ENCODE measurements at regions not wholly inside any gene's neighbourhood (a gene's known extent, or its start where the extent isn't known, plus 50 kb on each side); places are given as distances from the start of the nearest gene placed in this dataset.

DNA sequence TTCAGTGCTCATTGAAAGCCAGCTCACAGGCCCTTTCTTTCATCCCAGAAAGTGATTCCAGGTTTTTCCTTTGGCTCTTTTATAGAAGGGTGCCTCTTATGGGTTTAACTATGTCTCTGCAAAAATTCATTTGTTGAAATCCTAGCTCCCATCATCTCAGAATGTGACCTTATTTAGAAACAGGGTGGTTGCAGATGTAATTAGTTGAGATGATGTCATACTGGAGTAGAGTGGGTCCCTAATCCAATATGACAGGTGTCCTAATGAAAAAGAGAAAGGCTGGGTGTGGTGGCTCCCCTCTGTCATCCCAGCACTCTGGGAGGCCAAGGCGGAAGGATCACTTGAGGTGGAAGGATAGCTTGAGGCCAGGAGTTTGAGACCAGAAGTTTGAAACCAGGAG, 64.2 kb upstream of the FAM20A start:
- H3K79me1 ChIP-seq (replicated peaks; ENCODE audit: low read length, poor library complexity, severe bottlenecking), result no peaks in the 10 kb centered on the region
- peak overlapping the region; percentile 39 for H2AFZ ChIP-seq (ENCODE audit: low read depth, low read length)
- no peaks in the 10 kb centered on the region for H3K27me3 ChIP-seq (ENCODE audit: control insufficient read depth in 1 of 2, insufficient read depth in 1 of 2, low read length in 2 of 2)
- no peak for DNase-seq
- H2AK5ac ChIP-seq (ENCODE audit: low read length, severe bottlenecking), result no peak overlapping the region
- H3K14ac ChIP-seq (ENCODE audit: low read length in 2 of 2), result no peak overlapping the region
- H4K91ac ChIP-seq (ENCODE audit: low read length), result no peak overlapping the region
- no peak overlapping the region for H3K27ac ChIP-seq (ENCODE audit: low read length, poor library complexity, severe bottlenecking)
- H3K4me2 ChIP-seq (ENCODE audit: low read length, poor library complexity, severe bottlenecking), result no peak overlapping the region
- WGBS, result 100% methylated on average over 1 of the region's 1 CpG
- H3K9ac ChIP-seq (ENCODE audit: low read length), result no peak overlapping the region
- no peak overlapping the region for H3K23ac ChIP-seq (ENCODE audit: low read length in 2 of 2)
- no peaks in the 10 kb centered on the region for H3K36me3 ChIP-seq (ENCODE audit: control insufficient read depth in 1 of 2, insufficient read depth in 2 of 2, low read depth in 1 of 2, low read length in 2 of 2)
- H3K4me3 ChIP-seq (ENCODE audit: insufficient read depth in 1 of 2, low read depth in 1 of 2, low read length in 2 of 2), result no peak overlapping the region
- H3K18ac ChIP-seq (ENCODE audit: low read depth in 1 of 2, low read length in 2 of 2), result no peak overlapping the region
- H2BK120ac ChIP-seq (ENCODE audit: low read depth, low read length), result no peak overlapping the region
- H3K9me3 ChIP-seq (ENCODE audit: control insufficient read depth, low read length), result peaks cover 9% of the 10 kb centered on the region
- no peak overlapping the region for H2BK15ac ChIP-seq (ENCODE audit: low read depth, poor library complexity, severe bottlenecking)
- no peaks in the 10 kb centered on the region for H3K4me1 ChIP-seq (ENCODE audit: control insufficient read depth, insufficient read depth, low read depth, low read length)
- no peak overlapping the region for H4K8ac ChIP-seq (ENCODE audit: low read length)
- H2BK5ac ChIP-seq (ENCODE audit: low read depth, low read length, poor library complexity, severe bottlenecking), result no peak overlapping the region
- H3K4ac ChIP-seq (ENCODE audit: low read depth in 1 of 2, low read length in 2 of 2), result no peak overlapping the region
- no peak overlapping the region for H2BK12ac ChIP-seq (ENCODE audit: low read length in 2 of 2)

DNA sequence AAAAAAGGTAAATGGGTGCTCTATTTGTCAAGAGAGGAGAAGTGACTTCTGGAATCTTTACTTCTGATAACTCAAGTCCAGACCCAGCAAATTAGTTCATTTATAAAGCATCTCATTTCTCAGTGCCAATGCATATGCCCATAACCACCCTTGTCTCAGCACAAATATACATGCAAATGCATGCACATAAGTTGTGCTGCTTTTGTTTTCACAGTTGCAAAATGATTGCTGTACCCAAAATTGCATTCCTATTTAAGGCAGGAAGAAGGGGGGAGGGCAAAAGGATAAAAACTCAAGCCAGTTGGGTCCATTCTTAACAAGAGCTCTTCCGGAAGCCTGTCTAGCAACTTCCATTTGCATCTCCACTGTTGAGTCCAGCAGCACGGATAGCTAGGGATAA, 61.3 kb upstream of the FAM20A start:
- Histone ChIP-seq H3K27ac (ENCODE audit: low read length, poor library complexity, severe bottlenecking) (no peak overlapping the region), H3K14ac (ENCODE audit: low read length in 2 of 2) (no peak overlapping the region), H3K23ac (ENCODE audit: low read length in 2 of 2) (no peak overlapping the region), H2AFZ (ENCODE audit: low read depth, low read length) (no peak overlapping the region), H3K4ac (ENCODE audit: low read depth in 1 of 2, low read length in 2 of 2) (no peak overlapping the region), H3K4me2 (ENCODE audit: low read length, poor library complexity, severe bottlenecking) (no peak overlapping the region), H2AK5ac (ENCODE audit: low read length, severe bottlenecking) (no peak overlapping the region), H2BK15ac (ENCODE audit: low read depth, poor library complexity, severe bottlenecking) (no peak overlapping the region), H2BK12ac (ENCODE audit: low read length in 2 of 2) (no peak overlapping the region), H3K4me1 (ENCODE audit: control insufficient read depth, insufficient read depth, low read depth, low read length) (no peaks in the 10 kb centered on the region), H3K27me3 (ENCODE audit: control insufficient read depth in 1 of 2, insufficient read depth in 1 of 2, low read length in 2 of 2) (no peaks in the 10 kb centered on the region), H2BK5ac (ENCODE audit: low read depth, low read length, poor library complexity, severe bottlenecking) (no peak overlapping the region), H4K8ac (ENCODE audit: low read length) (no peak overlapping the region), H3K9me3 (ENCODE audit: control insufficient read depth, low read length) (peaks cover 9% of the 10 kb centered on the region), H3K18ac (ENCODE audit: low read depth in 1 of 2, low read length in 2 of 2) (no peak overlapping the region), H3K36me3 (ENCODE audit: control insufficient read depth in 1 of 2, insufficient read depth in 2 of 2, low read depth in 1 of 2, low read length in 2 of 2) (no peaks in the 10 kb centered on the region), H3K4me3 (ENCODE audit: insufficient read depth in 1 of 2, low read depth in 1 of 2, low read length in 2 of 2) (no peak overlapping the region), H3K79me1 (replicated peaks; ENCODE audit: low read length, poor library complexity, severe bottlenecking) (no peaks in the 10 kb centered on the region), H3K9ac (ENCODE audit: low read length) (no peak overlapping the region), H2BK120ac (ENCODE audit: low read depth, low read length) (no peak overlapping the region), H4K91ac (ENCODE audit: low read length) (no peak overlapping the region)
- WGBS, result 89% methylated on average over 2 of the region's 2 CpGs
- DNase-seq, result no peak

DNA sequence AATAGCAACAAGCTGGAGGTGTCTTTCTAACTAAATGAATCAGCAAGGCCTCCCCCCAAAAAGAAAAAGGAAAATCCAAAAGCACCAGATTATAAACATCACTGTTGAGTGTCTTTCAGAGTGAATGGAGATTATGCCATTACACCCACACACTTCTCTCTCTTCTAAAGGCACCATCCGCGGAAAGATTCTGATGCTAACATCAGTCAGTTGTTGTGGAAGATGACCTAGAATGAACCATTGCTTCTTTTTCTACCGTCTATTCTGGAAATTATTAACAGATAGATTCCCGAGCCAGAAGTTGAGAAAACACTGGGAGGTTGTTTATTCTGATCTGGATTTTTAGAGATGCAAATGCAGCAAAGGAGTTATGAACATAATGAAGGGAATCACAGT, 60.9 kb upstream of the FAM20A start:
- Histone ChIP-seq H3K27ac (ENCODE audit: low read length, poor library complexity, severe bottlenecking) (no peak overlapping the region), H2BK5ac (ENCODE audit: low read depth, low read length, poor library complexity, severe bottlenecking) (no peak overlapping the region), H3K9me3 (ENCODE audit: control insufficient read depth, low read length) (peaks cover 9% of the 10 kb centered on the region), H3K4me3 (ENCODE audit: insufficient read depth in 1 of 2, low read depth in 1 of 2, low read length in 2 of 2) (no peak overlapping the region), H2AK5ac (ENCODE audit: low read length, severe bottlenecking) (no peak overlapping the region), H3K23ac (ENCODE audit: low read length in 2 of 2) (no peak overlapping the region), H3K4me1 (ENCODE audit: control insufficient read depth, insufficient read depth, low read depth, low read length) (no peaks in the 10 kb centered on the region), H3K36me3 (ENCODE audit: control insufficient read depth in 1 of 2, insufficient read depth in 2 of 2, low read depth in 1 of 2, low read length in 2 of 2) (no peaks in the 10 kb centered on the region), H3K18ac (ENCODE audit: low read depth in 1 of 2, low read length in 2 of 2) (no peak overlapping the region), H3K27me3 (ENCODE audit: control insufficient read depth in 1 of 2, insufficient read depth in 1 of 2, low read length in 2 of 2) (no peaks in the 10 kb centered on the region), H2AFZ (ENCODE audit: low read depth, low read length) (no peak overlapping the region), H3K4ac (ENCODE audit: low read depth in 1 of 2, low read length in 2 of 2) (no peak overlapping the region), H3K9ac (ENCODE audit: low read length) (no peak overlapping the region), H3K79me1 (replicated peaks; ENCODE audit: low read length, poor library complexity, severe bottlenecking) (no peaks in the 10 kb centered on the region), H3K4me2 (ENCODE audit: low read length, poor library complexity, severe bottlenecking) (no peak overlapping the region), H2BK12ac (ENCODE audit: low read length in 2 of 2) (no peak overlapping the region), H2BK120ac (ENCODE audit: low read depth, low read length) (no peak overlapping the region), H4K91ac (ENCODE audit: low read length) (no peak overlapping the region), H4K8ac (ENCODE audit: low read length) (no peak overlapping the region), H3K14ac (ENCODE audit: low read length in 2 of 2) (no peak overlapping the region), H2BK15ac (ENCODE audit: low read depth, poor library complexity, severe bottlenecking) (no peak overlapping the region)
- DNase-seq, result no peak
- 94% methylated on average over 4 of the region's 4 CpGs for WGBS

GRCh38 chr17:68661265-68662036, 60.3 kb upstream of the FAM20A start:
- Histone ChIP-seq H2BK15ac (ENCODE audit: low read depth, poor library complexity, severe bottlenecking) (no peak overlapping the region), H3K27me3 (ENCODE audit: control insufficient read depth in 1 of 2, insufficient read depth in 1 of 2, low read length in 2 of 2) (no peaks in the 10 kb centered on the region), H2BK12ac (ENCODE audit: low read length in 2 of 2) (no peak overlapping the region), H3K9me3 (ENCODE audit: control insufficient read depth, low read length) (peaks cover 9% of the 10 kb centered on the region), H4K91ac (ENCODE audit: low read length) (no peak overlapping the region), H3K4me1 (ENCODE audit: control insufficient read depth, insufficient read depth, low read depth, low read length) (no peaks in the 10 kb centered on the region), H3K4me3 (ENCODE audit: insufficient read depth in 1 of 2, low read depth in 1 of 2, low read length in 2 of 2) (no peak overlapping the region), H2AK5ac (ENCODE audit: low read length, severe bottlenecking) (no peak overlapping the region), H3K18ac (ENCODE audit: low read depth in 1 of 2, low read length in 2 of 2) (no peak overlapping the region), H2AFZ (ENCODE audit: low read depth, low read length) (no peak overlapping the region), H3K4me2 (ENCODE audit: low read length, poor library complexity, severe bottlenecking) (no peak overlapping the region), H3K9ac (ENCODE audit: low read length) (no peak overlapping the region), H2BK120ac (ENCODE audit: low read depth, low read length) (no peak overlapping the region), H4K8ac (ENCODE audit: low read length) (no peak overlapping the region), H3K4ac (ENCODE audit: low read depth in 1 of 2, low read length in 2 of 2) (no peak overlapping the region), H3K79me1 (replicated peaks; ENCODE audit: low read length, poor library complexity, severe bottlenecking) (no peaks in the 10 kb centered on the region), H3K27ac (ENCODE audit: low read length, poor library complexity, severe bottlenecking) (no peak overlapping the region), H3K23ac (ENCODE audit: low read length in 2 of 2) (no peak overlapping the region), H2BK5ac (ENCODE audit: low read depth, low read length, poor library complexity, severe bottlenecking) (no peak overlapping the region), H3K14ac (ENCODE audit: low read length in 2 of 2) (no peak overlapping the region), H3K36me3 (ENCODE audit: control insufficient read depth in 1 of 2, insufficient read depth in 2 of 2, low read depth in 1 of 2, low read length in 2 of 2) (no peaks in the 10 kb centered on the region)
- 85% methylated on average over 2 of the region's 3 CpGs for WGBS
- no peak for DNase-seq

All from mesenchymal stem cell (in vitro differentiated cells and primary cell).